Small intestine (tissue), 7 donors: ENCODE measurements at regions not wholly inside any gene's neighbourhood (a gene's known extent, or its start where the extent isn't known, plus 50 kb on each side); places are given as distances from the start of the nearest gene placed in this dataset.
"Not testable (repeated sequence)": the region's sequence is repeated elsewhere in the genome, so short reads cannot be mapped to it uniquely, and the experiment has no call there.

Experiments used
- DNase-seq, 2 donors: peaks; one replicate each; pipeline versions ENCODE4 v3.0.0 to v3.0.0-alpha.2; 2013
- FAIRE-seq: peaks from 2 replicates; lab custom pipeline; 2012; peaks lifted over from hg19 to GRCh38; lab: Jason Lieb, UNC
- H3K27ac ChIP-seq, 3 donors: one replicate each; pipeline ENCODE4 v1.5.1; 2013; ENCODE audit warnings: low read length in 2 of 3, mild to moderate bottlenecking in 2 of 3, control low read depth in 1 of 3, inconsistent platforms in 1 of 3, low read depth in 1 of 3, moderate library complexity in 1 of 3
- H3K27me3 ChIP-seq, 3 donors: one replicate each; pipeline ENCODE4 v1.6.1; 2013; ENCODE audit warnings: low read length in 3 of 3, inconsistent platforms in 1 of 3; ENCODE audit not compliant: control insufficient read depth in 3 of 3, insufficient read depth in 3 of 3
- H3K36me3 ChIP-seq, 3 donors: one replicate each; pipeline ENCODE4 v1.6.1; 2013; ENCODE audit warnings: low read length in 3 of 3, inconsistent platforms in 1 of 3, low read depth in 1 of 3, mild to moderate bottlenecking in 1 of 3, moderate library complexity in 1 of 3; ENCODE audit not compliant: control insufficient read depth in 3 of 3, insufficient read depth in 2 of 3
- H3K4me1 ChIP-seq, 3 donors: one replicate each; pipeline ENCODE4 v1.6.1; 2013; ENCODE audit warnings: low read length in 2 of 3, inconsistent platforms in 1 of 3, low read depth in 1 of 3, mild to moderate bottlenecking in 1 of 3, moderate library complexity in 1 of 3; ENCODE audit not compliant: control insufficient read depth in 3 of 3, insufficient read depth in 2 of 3
- H3K4me3 ChIP-seq, 3 donors: one replicate each; pipeline ENCODE4 v1.5.1; 2013; ENCODE audit warnings: low read length in 3 of 3, control low read depth in 1 of 3, inconsistent platforms in 1 of 3, low read depth in 1 of 3, mild to moderate bottlenecking in 1 of 3, moderate library complexity in 1 of 3
- H3K9me3 ChIP-seq, 2 donors: one replicate each; pipeline ENCODE4 v1.6.1; 2013; ENCODE audit warnings: low read depth in 1 of 2, low read length in 1 of 2; ENCODE audit not compliant: control insufficient read depth in 2 of 2, insufficient read depth in 1 of 2
- WGBS, 3 donors: extraction: QIAGEN DNeasy Blood & Tissue Kit; methylation state at CpG; one replicate each; pipeline ENCODE4 v1.1.7; 2013; 5-methylcytosine and 5-hydroxymethylcytosine counted together
- donor health status: healthy with polysubstance abuse.
- donor health status: control.
- donor health status: control.
- donor health status: Bipolar disorder and iron deficiency.
- donor health status: healthy.

DNA sequence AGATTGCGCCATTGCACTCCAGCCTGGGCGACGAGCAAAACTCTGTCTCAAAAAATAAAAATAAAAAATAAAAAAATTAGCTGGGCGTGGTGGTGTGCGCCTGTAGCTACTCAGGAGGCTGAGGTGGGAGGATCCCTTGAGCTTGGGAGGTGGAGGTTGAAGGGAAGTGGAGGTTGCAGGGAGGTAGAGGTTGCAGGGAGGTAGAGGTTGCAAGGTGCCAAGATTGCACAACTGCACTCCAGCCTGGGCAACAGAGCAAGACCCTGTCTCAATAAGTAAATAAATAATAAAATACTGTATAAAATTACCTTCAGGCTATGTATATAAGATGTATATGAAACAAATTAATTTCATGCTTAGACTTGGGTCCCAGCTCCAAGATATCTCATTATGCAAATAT, 62.1 kb upstream of the FBXO28 start:
- H3K27me3 ChIP-seq, H3K27ac ChIP-seq, H3K4me1 ChIP-seq, H3K36me3 ChIP-seq, DNase-seq, H3K9me3 ChIP-seq, H3K4me3 ChIP-seq, FAIRE-seq: not testable (repeated sequence)
- WGBS, 3 donors, result 81 to 86% (median 83%) methylated on average over 5 of the region's 5 CpGs

DNA sequence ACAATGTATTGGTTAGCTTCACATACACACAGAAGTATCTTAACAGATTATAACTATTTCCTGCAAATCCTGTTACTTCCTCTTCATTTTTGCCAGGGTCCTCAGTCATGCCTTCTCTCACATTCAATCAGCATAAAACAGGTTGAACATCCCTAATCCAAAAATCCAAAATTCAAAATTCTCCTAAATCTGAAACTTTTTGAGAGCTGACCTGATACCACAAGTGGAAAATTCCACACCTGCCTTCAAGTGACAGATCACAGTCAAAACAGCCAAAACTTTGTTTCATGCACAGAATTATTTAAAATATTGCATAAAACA, 62.9 kb upstream of the FBXO28 start:
- Histone ChIP-seq H3K9me3 (no peaks in the 10 kb centered on the region), H3K27me3 (no peaks in the 10 kb centered on the region), H3K4me1 (peaks cover 0 to 2% (median 0%) of the 10 kb centered on the region in 3 donors), H3K4me3 (no peak overlapping the region), H3K36me3 (no peaks in the 10 kb centered on the region), H3K27ac (no peak overlapping the region)
- FAIRE-seq, result no peak
- no peak for DNase-seq

DNA sequence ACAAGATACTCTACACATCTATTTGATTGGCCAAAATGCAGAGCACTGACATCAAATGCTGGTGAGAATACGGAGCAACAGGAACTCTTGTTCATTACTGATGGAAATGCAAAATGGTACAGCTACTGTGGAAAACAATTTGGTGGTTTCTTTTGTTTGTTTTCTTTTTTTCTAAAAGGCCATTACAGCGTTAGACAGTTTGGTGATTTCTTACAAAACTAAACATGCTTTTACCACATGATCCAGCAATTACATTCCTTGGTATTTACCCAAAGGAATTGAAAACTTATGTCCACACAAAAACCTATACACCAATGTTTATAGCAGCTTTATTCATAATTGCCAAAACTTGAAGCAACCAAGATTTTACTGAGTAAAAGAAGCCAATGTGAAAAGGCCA, 66.4 kb upstream of the FBXO28 start:
- Histone ChIP-seq H3K4me1 (peaks cover 0 to 2% (median 0%) of the 10 kb centered on the region in 3 donors), H3K36me3 (no peaks in the 10 kb centered on the region), H3K9me3 (no peaks in the 10 kb centered on the region), H3K27me3 (peaks cover 0 to 2% (median 0%) of the 10 kb centered on the region in 3 donors), H3K27ac (no peak overlapping the region), H3K4me3 (no peak overlapping the region)
- WGBS, 3 donors, result 81 to 92% (median 91%) methylated on average over 2 of the region's 2 CpGs
- DNase-seq (no peak), FAIRE-seq (no peak)

DNA sequence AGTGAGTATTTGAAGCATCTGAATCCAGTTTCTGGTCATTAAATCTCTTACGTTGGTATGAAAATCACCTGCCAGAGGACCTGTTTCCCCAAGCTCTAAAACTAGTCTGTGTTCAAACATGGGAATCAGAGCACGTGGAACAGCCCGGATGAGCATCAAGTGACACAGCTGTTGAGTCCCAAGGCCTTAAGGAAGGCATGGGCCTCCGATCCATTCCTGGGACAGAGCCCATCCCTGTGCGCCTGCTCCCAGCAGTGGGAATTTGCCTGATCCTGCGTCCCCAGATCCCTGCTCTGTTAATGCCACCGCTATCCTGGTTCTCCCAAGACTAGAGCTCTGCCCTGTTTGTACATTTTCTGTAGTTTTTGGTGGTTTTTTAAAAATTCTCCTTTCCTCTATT, 68.4 kb upstream of the FBXO28 start:
- H3K36me3 ChIP-seq, result no peaks in the 10 kb centered on the region
- peaks cover 0 to 2% (median 0%) of the 10 kb centered on the region in 3 donors for H3K27me3 ChIP-seq
- DNase-seq, result no peak
- 80 to 83% (median 80%) methylated on average over 7 of the region's 7 CpGs for WGBS, 3 donors
- no peaks in the 10 kb centered on the region for H3K4me1 ChIP-seq
- no peak for FAIRE-seq
- no peak overlapping the region for H3K4me3 ChIP-seq
- no peak overlapping the region for H3K27ac ChIP-seq
- no peaks in the 10 kb centered on the region for H3K9me3 ChIP-seq

DNA sequence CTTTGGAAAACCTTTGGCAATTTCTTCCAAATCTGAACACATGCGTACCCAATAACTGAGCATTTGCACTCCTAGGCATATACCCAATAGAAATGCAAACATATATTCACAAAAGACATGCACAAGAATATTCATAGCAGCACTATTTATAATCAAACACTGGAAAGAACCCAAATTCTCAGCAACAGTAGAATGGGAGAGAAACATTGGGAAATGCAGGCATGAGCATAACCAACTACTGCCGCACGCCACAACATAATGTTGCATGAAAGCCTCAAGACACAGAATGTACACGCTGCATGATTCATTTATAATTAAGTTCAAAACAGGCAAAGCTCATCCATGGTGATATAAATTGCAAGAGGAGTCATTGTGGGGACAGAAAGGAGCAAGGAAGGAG, 69.5 kb upstream of the FBXO28 start:
- H3K27me3 ChIP-seq, result peaks cover 0 to 2% (median 0%) of the 10 kb centered on the region in 3 donors
- FAIRE-seq (no peak), DNase-seq (no peak)
- no peak overlapping the region for H3K4me3 ChIP-seq
- H3K36me3 ChIP-seq, result no peaks in the 10 kb centered on the region
- H3K27ac ChIP-seq, result no peak overlapping the region
- no peaks in the 10 kb centered on the region for H3K4me1 ChIP-seq
- H3K9me3 ChIP-seq, result no peaks in the 10 kb centered on the region
- WGBS, 3 donors, result 85 to 94% (median 94%) methylated on average over 4 of the region's 4 CpGs

DNA sequence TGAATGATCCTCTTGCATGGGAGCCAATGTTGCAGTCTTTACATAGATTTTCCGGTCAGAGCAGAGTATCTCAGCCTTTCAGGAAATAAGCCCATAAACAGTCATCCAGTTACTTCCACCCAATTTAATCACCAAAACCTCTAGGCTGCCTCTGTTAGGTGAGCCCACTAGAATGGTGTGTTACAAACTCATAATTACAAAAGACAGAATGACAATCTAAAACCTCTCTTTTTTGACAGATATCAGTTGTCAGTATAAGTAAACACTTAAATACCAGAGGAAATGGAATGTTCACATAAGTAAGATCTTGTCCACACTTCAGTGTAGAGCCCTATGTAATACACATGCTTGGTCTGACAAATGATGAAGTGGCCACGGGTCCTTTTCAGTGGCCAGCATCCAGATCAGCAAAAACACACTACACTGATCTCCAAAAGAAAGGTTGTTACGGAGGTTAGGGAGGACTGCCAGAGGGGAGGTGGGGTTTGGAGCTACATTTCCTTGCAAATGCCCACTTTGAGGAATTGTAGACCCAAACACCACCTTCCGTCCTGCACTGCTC, 71.3 kb upstream of the FBXO28 start:
- no peaks in the 10 kb centered on the region for H3K4me1 ChIP-seq
- no peak for DNase-seq
- 52 to 91% (median 80%) methylated on average over 4 of the region's 4 CpGs for WGBS, 3 donors
- H3K9me3 ChIP-seq, result no peaks in the 10 kb centered on the region
- no peak overlapping the region for H3K4me3 ChIP-seq
- H3K27ac ChIP-seq, result no peak overlapping the region
- no peaks in the 10 kb centered on the region for H3K36me3 ChIP-seq
- H3K27me3 ChIP-seq, result peaks cover 0 to 2% (median 0%) of the 10 kb centered on the region in 3 donors
- no peak for FAIRE-seq

DNA sequence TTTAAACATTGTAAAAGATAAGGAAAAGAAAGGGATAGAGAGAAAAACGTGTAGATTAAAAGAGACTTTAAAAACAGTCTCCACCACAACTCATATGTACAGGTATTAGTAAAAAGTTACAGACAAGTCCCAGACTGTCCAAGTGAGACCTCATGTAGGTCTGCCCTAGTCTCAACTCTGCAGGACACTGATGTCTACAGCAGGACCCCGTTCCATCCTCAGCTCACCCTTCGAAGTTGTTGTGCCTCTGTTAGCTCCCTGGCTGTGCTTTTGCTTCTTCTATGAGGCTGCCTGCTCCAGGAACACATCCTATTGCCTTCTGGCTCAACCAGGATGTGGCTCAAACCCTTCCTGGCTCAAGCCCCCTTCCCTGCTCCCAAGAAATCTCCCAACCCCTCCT, 72.9 kb upstream of the FBXO28 start:
- H3K27ac ChIP-seq, result no peak overlapping the region
- H3K4me1 ChIP-seq, result no peaks in the 10 kb centered on the region
- FAIRE-seq, result no peak
- WGBS, 3 donors, result 59 to 75% (median 71%) methylated on average over 3 of the region's 3 CpGs
- DNase-seq, result no peak
- no peaks in the 10 kb centered on the region for H3K36me3 ChIP-seq
- no peaks in the 10 kb centered on the region for H3K9me3 ChIP-seq
- peaks cover 0 to 2% (median 0%) of the 10 kb centered on the region in 3 donors for H3K27me3 ChIP-seq
- H3K4me3 ChIP-seq, result no peak overlapping the region

DNA sequence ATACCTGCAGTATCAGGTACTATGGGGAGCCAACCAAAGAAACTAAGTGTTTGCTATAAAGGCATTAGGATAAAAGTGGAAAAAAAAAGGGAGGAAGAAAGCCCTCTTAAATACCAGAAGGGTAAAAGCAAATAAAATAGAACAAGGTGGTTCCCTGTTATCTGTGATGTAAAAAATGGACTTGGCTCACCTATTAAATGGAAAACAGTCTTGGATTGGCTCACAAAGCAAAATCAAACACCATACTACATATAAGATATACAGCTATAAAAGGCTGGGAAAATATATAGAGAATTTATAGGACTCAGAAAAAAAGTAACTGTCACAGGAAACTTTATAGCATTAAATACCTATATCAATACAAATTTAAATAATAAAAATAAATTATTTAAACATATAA, 73.5 kb upstream of the FBXO28 start:
- not testable (repeated sequence) for H3K36me3 ChIP-seq, H3K9me3 ChIP-seq, H3K4me3 ChIP-seq, H3K27ac ChIP-seq, H3K4me1 ChIP-seq, FAIRE-seq, DNase-seq, H3K27me3 ChIP-seq

DNA sequence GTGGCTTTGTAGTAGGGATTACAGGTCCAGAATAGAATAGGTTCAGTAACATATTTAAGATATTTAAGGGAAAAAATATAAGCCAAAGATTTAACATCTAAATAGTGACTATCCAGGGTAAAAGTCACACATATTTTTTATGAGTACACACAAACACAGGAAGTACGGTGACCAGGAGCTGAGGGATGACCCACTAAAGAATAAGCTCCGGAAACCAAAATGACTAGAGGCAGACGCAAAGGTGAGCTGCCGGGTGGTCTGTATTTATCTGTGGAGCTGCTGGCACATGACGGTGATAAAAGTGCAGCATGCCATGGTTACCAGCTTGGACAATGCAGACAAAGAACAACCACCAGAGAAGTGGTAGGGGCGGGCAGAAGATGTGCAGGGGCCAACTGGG, 73.9 kb upstream of the FBXO28 start:
- not testable (repeated sequence) for H3K36me3 ChIP-seq, H3K27ac ChIP-seq, FAIRE-seq, H3K9me3 ChIP-seq, DNase-seq, H3K4me1 ChIP-seq, H3K4me3 ChIP-seq, H3K27me3 ChIP-seq
- WGBS, 3 donors, result 82 to 92% (median 83%) methylated on average over 5 to 6 of the region's 6 CpGs
